ENCODE measurements at regions not wholly inside any gene's neighbourhood (a gene's known extent, or its start where the extent isn't known, plus 50 kb on each side); places are given as distances from the start of the nearest gene placed in this dataset.

DNA sequence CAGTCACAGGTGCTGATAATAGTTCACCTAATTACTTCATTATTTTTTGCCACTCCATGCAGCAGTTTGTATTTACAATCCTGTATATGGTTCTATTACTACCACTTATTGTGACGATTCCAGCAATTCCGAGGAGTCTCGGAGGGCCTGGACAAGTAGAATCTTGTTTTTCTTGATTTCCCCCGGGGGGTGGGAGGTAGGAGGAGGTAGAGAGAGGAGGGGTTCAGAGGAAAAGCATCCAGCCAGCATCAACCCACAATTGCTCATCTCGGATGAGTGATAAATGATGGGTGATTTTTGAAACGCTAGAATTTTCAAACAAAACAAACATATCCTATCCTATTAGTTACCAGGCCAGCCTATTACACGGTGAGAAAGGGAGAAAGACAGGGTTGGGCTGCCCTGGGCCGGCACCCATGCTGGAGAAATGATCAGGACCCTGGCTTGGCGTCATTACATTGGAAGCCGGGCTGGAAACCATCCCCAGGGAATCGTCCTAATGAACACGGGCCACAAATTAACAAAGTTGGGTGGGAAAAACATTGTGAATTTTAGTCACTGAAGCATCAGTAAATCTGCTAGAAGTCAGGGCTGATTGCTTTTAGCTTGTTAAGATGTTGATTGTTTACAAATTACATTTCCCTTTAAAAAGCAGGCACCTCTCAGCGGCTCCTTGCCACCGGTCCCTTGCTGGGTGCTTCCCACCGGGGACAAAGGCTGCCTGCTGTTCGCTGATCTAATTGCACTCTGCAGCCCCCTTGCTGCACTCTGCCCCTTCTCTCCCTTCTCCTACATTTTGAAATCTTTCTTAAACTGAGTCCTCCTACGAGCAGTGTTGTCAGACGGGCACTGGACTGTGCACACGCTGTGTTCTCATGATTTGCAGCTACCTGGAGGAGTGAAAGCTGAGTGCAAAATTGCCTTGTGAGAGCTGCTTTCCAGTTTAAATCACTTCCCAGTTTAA lies 95.5 kb downstream of the FAM204A start:
- peak; percentile 48 for DNase-seq

DNA sequence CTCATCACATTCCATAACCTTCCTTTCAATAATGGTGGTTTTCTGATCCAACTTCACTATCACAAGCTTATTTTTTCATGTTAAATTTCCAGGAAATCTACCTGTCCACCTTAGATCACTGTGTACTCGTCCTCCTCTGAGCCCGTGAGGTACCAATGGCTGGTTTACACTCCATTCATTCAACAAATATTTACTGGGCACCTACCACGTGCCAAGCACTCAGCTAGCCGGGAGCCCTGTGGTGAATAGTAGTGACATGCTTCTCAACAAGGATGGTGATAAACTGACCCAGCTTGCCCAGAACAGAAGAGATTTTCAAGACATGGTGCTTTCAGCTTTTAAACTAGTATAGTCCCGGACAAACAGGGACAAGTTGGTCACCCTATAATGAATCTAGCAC lies 98.2 kb downstream of the FAM204A start:
- no peak for DNase-seq

DNA sequence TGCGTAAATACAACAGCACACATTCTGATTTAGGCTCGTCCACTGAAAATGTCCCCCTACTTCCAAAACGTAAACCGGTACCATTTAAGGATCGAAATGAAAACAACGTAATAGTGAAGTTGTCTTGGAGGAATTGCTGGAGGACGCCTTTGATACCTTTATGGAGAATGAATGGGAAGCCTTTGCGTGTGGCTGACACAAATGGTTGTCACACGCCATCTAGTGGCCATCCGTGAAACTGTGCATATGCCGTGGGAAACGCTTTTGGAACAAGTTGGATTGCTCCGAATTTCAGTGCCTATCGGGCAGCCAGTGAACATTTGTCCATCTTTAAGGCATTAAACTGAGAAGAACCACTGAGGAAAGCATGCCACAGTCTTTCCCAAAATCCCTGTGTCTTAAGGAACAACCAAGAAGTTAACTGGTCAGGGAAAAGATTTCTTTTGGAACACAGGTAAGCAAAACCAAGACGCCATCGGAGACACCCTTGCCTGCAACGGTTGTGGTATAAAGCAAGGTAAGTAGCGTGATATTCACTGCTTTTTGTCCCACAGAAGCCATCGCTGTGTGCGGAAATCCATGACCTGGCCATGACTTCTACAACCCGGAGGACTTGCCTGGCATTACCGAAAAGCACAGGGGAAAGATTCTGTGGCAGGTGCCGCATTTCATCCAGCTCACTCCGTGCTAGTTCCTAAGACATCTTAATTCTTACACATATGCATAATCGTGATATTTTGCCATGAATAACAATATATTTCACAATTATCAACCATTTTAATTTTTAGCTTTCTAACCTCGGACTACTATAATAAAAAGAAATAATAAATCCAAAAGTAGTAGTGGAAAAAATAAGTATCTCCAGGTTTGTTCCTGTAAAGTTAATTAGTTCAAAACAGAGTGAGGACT lies 100.6 kb downstream of the FAM204A start:
- DNase-seq = peak; percentile 68

DNA sequence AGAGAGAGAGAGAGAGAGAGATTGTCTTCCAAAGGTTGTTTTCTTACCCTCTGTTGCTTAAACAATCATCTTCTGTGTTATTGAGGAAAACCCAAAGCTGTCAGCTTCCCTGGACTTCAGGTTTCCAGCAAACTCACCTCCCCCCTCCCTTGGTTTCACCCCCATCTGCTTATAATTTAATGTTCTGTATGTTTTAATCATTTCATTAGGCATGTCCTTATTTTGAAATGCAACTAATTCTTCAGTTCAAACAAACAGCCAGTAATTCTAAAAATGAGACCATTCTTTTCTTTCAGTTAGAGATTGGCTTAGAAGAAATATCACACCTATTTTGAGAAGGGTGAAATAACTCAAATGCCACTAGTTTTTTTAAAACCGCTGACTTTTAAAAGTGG lies 102.9 kb downstream of the FAM204A start:
- no peak for DNase-seq

DNA sequence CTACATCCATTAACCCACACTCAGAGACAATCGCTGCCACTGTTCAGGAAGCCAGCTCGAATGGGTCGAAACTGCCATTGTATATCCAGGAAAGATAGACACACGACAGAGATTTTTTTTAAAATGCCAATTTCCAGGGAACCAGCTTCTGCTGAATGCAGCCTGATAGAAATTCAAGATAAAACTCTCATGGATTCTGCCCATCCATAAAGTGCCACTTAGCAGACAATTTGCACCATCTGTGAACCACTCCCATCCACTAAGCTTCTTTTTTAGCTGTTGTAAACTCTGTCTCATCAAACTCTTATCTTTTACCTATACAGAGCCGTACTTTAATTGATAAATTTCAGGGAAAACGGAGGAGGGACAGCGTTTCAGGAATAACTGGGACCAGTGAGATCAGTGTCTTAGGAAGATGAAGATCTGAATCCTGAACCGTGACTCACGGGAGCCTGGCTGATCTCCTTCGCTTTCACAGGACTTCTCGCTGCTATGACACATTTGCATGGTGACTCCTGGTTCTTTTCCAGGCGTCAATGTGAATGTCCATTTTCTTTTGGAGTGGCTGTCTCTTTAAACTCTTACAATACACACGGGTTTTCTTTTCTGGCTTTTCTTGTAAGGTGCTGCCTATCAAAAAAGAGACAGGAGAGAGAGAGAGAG lies 103.4 kb downstream of the FAM204A start:
- DNase-seq = no peak

DNA sequence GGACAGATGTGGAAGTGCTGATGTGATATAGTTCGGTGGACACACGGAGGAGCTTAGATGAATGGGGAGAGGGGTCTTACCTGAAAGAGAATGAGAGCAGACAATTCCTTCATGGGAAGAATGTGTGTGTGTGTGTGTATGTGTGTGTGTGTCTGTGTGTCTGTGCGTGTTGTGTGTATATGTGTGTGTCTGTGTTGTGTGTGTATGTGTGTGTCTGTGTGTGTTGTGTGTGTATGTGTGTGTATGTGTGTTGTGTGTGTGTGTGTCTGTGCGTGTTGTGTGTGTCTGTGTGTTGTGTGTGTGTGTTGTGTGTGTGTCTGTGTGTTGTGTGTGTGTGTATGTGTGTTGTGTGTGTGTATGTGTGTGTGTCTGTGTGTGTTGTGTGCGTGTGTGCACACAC lies 104.2 kb downstream of the FAM204A start:
- DNase-seq = no peak

DNA sequence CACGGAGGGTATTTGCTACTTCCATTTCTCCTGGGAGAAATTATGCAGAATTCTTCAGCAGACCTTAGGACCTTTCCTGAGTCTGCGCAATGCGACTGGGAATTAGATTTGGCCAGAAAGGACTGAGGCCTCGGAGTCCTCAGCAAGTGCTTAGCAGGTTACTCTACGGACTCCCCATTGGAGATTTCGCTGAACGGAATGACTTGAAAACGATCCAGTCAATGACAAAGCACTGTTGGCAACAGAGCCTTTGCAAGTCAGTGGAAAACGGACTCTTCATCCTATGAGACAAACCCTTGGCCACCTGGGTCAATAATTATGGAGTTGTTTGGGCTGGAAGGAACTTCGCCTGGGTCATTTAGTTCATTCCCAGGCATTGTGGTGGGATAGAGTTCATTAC lies 107.4 kb downstream of the FAM204A start:
- DNase-seq = no peak

DNA sequence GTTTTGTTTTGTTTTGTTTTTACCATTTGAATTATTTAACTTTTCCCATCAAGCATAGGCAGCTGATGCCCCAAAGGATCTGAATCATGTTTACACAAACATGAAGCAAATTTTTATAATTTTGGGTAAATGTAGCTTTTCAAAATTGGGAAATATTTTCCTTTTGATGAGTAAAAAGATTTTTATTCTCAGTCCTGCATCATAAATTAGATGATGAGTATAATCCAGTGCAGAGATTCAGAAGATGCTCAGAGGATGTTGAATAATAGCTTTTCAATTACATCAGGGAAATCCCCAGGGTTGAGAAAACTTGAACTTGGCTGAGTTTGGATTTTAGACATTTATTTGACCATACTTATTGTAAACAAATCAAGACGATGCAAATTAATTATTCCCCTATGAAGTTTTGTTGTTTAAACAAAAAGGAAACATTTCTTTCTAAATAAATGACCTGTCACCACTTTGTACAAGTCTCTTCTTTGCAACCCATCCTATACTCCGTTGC lies 121.7 kb downstream of the FAM204A start:
- no peak for DNase-seq

DNA sequence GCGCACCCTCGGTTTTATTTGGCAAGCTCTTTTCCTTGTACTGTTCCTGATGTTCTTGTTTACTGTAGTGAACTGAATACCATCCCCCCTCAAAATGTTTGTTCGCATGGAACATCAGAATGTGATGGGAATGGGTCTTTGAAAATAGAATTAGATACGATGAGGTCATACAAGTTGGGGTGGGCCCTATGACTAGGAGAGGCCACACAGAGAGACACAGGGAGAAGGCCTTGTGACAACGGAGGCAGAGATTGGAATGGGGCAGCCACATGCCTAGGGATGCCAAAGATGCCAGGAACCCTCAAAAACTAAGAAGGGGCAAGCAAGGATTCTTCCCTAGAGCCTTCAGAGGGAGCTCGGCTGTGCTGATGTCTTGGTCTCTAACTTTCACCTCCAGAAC lies 123.6 kb downstream of the FAM204A start:
- no peak for DNase-seq

DNA sequence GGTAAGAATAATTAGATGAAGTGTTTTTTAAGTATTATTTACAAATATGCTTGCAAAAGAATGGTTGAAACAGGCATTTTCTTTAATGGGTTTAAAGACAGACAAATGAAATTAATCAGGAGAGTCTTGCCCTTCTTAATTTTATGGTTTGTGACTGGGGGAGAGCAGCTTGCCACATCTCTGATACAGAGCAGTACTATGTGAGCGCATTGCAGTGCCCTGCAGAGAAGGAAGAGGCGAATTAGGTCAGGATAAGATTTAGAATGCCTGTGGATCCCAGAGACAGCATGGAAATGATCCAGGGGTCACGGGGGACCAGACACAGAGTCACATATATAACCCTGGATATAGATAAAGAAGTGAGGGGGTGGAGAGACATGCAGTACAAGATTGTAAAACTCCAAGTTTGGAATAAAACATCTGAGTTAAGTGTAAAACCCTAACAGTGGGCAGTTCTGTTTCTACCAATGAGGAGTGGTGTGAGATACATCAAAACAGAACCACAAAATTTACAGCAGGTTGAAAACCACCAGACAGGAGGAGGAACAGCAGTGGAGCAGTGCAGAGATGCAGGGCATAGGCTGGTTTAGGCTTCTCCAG lies 125.5 kb downstream of the FAM204A start:
- DNase-seq = no peak

DNA sequence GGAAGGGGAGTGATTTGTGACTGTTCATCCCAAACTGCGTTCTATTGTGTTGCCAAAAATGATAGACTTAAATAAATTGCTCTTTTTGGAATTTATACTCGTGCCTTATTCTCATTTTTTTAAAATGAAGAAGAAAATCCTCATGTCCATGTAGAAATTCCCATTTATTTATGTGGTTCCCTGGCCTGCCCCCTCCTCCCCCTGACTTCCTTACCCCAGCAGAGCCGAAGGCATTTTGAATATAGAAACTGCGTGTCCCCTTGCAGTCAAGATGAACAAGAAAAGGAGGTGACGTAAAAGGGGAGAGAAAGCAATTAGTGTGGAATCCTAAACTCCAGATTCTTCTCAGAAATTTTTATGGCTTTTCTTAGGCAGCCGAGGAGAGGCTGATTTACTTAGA lies 126.1 kb downstream of the FAM204A start:
- DNase-seq = no peak

DNA sequence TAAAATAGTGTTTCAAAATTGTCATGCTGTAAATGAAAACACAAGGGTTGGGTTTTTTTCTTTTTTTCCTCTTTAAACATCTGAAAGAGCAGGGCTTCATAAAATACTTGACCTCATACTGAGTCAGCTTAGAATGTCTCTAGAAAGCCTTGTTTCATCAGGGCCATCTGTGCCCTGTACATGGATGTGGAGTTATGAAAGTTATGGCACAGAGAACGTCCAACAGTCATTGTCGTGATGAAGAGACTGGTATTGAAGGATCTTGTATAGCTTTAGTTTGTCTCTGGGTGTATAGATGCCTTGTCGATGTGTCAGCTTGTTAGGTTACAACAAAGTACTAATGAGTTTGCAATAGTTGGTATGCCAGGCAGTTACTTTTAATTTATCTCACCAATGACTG lies 127.3 kb downstream of the FAM204A start:
- DNase-seq = no peak

DNA sequence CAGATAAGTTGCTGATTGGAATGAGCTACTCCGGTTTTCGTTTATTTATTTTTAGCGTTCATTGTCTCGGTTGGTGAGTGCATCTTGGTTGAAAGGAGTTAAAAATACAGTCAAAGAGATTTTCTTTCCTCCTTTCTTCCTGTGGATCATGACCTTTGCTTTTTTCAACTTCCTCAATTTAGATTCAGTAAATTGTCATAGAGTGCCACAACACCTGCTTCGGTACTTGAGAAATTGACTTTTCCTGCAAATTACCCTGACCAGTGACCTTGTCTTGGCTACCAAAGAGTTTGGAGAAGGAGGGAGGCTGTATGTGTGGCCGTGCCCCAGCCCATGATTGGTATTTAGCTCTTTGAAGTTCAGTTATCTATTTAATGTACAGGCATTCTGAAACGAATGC lies 128.7 kb downstream of the FAM204A start:
- no peak for DNase-seq

DNA sequence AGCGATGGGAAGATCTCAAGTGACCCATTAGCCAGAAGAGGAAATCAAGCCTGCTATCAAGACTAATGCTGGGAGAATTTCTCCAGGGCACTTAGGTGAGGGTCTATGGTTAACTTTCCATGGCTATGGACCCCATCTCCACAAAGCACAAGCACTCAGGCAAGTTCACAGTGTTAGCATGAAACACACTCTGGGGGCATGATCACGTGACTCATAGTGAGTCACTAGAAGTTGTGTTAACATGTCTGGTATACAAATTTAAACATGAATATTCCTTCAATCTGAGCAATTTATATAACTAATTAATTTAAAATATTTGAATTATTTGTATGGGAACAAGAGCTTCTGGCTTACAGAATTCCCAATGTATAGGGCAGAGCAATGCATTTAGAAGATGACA lies 131.8 kb downstream of the FAM204A start:
- no peak for DNase-seq

DNA sequence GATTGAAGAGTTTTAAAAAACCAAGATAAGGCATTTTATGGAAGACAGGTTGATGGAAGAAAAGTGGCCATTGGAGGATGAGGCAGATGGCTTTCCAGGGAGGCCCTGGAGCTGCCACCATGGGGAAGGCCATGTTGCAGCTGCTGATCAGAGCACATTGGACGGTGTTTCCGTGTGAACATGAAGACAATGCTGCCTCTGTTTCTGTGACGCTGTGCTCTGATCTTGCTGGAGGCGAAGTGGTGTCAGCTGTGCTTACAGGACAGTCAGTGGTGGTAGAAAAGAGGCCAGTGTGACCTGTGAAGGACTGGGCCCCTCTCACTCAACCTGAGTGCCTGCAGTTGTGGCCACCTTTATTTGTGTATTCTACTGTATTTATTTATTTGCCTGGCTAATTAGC lies 132.9 kb downstream of the FAM204A start:
- DNase-seq = no peak

DNA sequence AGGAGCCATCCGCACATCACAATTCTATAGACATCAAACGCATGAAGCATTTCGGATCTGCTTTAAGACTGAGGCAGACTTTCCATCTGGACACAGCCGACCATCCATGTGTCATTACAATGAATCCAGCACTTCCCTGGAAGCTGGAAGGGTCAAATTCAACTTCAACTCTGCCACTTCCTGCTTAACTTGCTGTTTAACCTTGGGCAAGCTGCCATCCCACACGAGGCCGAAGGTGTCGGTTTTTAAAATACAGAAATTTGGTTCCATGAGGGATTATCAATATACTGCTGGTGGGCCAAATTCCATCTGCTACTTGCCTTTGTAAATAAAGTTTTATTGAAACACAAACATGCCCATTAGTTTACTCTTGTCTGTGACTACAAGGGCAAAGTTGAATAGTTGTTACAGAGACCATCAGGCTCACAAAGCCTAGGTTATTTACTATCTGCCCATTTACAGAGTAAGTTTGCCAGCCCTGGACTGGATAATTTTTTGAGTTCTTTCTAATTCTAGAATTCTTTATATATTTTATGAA lies 134.6 kb downstream of the FAM204A start:
- DNase-seq = no peak

DNA sequence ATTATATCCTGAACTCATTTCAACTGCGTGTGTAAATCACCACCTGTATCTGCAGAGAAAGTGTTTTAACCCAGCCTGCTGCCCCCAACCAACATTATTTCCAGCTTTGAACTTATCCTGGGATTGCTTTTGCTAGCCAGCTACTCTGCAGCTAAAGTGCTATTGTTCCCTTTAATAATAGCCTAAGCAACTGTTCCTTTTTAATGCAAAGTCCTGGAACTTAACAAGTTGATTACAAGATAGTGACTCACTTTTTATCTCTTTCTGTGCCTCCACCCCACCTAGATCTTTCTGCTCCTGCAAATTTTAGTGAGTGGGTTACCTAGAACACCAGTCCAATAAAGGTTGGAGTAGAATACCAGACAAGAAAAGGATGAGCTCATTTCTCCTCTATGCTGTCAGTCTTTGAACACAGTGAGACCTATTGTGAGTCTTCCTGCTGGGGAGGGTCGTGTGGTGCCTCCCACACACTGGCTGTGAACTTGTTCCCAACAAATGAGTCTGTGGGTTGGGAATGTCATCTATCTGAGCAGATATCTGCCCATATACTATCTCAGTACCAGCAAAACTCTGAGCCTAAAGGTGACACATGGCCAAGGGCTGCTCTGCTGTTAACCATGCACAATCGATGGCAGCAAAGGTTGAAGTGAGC lies 137.7 kb downstream of the FAM204A start:
- no peak for DNase-seq

DNA sequence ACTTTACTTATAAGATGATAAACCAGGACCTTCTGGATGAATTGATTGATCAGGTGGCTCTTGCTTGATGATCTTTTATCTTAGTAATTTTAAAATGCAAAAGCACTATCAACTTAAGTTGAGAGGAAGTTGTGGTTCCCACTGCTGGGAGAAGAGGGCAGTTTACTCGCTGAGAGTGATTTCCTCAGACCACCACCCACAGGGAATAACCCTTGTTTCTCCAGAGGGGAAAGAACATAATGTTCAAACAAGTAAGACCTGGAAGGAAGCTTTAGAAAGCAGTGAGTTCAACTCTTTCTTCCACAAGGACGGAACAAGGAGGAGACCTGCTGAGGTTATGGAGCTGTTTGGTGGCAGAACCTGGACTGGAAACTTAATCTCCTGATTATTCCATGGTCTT lies 138.7 kb downstream of the FAM204A start:
- no peak for DNase-seq

DNA sequence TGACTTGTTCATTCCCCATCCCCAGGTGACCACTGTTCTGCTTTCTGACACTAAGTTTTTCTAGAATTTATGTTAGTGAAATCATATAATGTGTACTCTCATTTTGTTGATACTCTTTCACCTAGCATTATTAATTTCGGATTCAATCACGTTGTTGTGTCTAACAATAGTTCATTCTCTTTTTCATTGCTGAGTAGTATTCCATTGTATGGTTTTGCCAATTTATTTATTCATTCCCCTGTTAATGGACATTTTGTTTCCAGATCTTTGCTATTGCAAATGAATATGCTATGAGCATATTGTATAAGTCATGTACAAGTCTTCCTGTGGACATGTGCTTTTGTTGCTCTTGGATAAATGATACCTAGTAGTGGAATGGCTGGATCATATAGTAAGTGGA lies 146.4 kb downstream of the FAM204A start:
- no peak for DNase-seq

DNA sequence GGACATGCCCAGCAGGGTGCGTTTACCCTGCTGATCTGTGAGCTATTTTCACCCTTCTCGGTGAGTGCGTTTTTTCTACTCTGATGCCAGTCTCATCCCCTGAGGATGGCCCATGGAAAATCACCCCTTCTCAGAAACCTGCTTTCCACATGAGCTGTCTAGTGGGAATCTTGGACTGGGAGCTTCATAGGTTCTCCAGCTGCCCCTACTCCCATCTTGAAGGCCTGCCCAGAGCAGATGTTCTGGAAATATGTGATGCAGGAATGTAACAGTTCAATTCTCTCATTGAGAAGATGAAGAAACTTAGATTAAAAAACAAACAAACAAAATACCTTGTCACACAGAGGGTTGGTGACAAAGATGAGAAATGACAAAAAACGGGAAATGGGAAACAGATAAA lies 146.9 kb upstream of the RAB11FIP2 start:
- no peak for DNase-seq

DNA sequence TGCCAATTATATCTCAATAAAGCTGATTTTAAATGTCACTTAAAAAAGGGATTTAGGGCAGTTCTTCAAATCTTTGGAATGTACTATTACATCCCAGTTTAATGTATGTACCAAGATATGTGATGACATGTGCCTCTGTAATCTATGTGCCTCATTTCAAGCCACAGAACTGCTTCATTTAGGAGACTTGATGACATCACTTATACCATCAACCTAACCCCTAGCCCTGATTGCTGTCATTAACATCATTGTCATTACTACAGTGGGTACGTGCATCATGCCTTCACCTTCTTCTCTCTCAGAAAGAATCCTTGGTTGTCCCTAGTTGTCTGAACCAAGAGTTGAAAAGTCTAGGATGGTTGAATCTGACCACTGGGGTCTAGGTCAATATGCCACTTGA lies 134.3 kb upstream of the RAB11FIP2 start:
- DNase-seq = no peak

DNA sequence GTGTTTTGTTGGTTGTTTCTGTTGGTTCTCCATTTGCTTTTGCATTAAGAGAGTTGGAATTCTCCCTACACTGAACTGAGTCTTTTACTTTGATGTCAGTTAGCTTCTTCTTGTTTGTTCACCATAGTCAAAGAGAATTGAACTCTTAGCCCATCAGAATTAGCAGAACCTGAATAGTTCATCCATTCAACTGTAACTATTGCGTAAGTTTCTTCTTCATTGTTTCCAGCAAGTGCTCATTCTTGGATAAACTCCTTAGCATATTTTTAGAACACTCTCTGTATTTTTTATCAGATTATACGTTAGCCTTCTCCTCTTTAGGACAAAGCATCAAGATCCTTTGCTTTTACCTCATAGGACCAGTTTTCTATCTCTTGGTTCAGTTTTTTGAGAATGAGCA lies 128.4 kb upstream of the RAB11FIP2 start:
- DNase-seq = no peak
